ENCODE measurements at regions not wholly inside any gene's neighbourhood (a gene's known extent, or its start where the extent isn't known, plus 50 kb on each side); places are given as distances from the start of the nearest gene placed in this dataset.

DNA sequence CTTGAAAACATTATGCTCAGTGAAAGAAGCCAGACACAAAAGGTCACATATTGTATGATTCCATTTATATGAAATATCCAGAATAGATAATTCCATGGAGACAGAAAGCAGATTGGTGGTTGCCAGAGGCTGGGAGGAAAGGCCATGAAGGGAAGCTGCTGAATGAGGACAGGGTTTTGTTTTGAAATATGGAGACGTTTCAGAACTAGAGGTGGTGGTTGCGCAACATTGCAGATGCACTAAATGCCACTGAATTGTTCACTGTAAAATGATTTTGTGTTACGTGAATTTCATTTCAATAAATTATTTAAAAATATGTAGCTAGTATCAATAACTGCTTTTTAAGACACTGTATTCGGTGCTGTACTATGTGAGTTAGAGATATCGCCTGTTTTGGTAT is 101.7 kb upstream of the ZNF236 start:
- intact Hi-C loops (cut with DNase I), result no loop called here
- Histone ChIP-seq H3K4me3 (no peak overlapping the region), H3K36me3 (replicated peaks in 1 of 2) (no peaks in the 10 kb centered on the region), H3K27ac (no peak overlapping the region), H3K27me3 (no peaks in the 10 kb centered on the region), H3K9me3 (replicated peaks in 1 of 3) (no peaks in the 10 kb centered on the region), H3K4me1 (replicated peaks in 1 of 2) (no peaks in the 10 kb centered on the region)
- 66 to 72% (median 68%) methylated on average over 5 of the region's 5 CpGs for WGBS, 4 donors
- peak in 3 of 7 donors; percentile 37 to 45 (median 39) for DNase-seq
- TF ChIP-seq POLR2A (IDR thresholded peaks at IDR 0.05) (no peak), CTCF (IDR thresholded peaks at IDR 0.05) (no peak)

GRCh38 chr18:76715012-76715610 is 107.2 kb upstream of the ZNF236 start:
- Histone ChIP-seq H3K4me1 (replicated peaks in 1 of 2) (no peaks in the 10 kb centered on the region), H3K9me3 (replicated peaks in 1 of 3) (no peaks in the 10 kb centered on the region), H3K4me3 (no peak overlapping the region), H3K27me3 (no peaks in the 10 kb centered on the region), H3K27ac (no peak overlapping the region), H3K36me3 (replicated peaks in 1 of 2) (no peaks in the 10 kb centered on the region)
- TF ChIP-seq CTCF (IDR thresholded peaks at IDR 0.05) (no peak), POLR2A (IDR thresholded peaks at IDR 0.05) (no peak)
- intact Hi-C loops (cut with DNase I), result no loop called here
- 86 to 94% (median 87%) methylated on average over 15 to 16 of the region's 16 CpGs for WGBS, 4 donors
- DNase-seq, result peak in 1 of 7 donors; percentile 15

DNA sequence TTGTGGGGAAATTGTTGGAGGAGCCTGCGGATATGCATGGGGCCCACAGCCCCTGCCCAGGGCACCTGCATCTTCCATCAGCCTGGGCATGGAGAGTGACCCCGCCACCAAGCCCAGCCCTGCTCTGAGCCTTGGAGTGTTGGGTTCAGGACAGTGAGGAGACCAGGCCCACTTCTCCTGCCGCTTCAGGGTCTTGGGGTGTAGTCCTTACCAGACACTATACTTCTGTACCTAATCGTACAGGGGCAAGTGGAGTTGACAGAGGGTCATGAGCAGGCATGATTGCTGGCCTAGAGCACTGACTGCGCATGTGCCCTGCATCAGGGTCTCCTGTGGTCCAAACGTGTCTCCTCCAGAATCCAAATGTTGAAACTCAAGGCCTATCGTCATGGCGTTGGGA is 108.9 kb upstream of the ZNF236 start:
- no peaks in the 10 kb centered on the region for H3K4me1 ChIP-seq (replicated peaks in 1 of 2)

DNA sequence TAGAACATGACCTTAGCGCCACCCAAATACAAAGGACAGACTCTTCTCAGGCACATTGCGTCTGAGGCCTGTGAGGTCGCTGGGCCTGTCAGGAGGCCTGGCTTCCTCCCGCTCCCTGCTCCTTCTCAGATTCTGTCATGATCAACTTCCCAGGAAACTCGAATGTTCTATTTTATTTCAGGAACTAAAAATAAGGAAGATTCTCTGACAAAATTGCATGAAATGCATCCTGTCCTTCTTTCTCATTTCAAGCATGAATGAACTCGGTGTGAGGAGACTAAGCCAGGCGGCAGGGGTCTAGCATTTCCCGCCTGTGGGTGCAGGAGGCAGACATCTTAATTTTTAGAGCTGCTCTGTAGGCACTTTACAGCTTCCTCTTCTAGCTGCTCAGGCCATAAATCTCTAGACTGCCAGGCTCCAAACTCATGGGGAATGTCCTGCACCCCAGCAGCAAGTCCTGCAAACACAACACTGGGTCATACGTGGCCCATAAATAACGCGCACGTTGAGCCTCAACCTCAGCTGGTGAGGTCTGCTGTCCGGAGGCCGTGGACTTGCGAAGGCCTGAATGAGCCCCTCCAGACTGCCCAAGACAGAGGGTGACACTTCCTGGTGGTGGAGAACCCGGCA is 109.7 kb upstream of the ZNF236 start:
- DNase-seq, result peak in 1 of 7 donors; percentile 29
- H3K27ac ChIP-seq, result no peak overlapping the region
- no peak overlapping the region for H3K4me3 ChIP-seq
- H3K9me3 ChIP-seq (replicated peaks in 1 of 3), result no peaks in the 10 kb centered on the region
- H3K36me3 ChIP-seq (replicated peaks in 1 of 2), result no peaks in the 10 kb centered on the region
- TF ChIP-seq CTCF (IDR thresholded peaks at IDR 0.05) (no peak), POLR2A (IDR thresholded peaks at IDR 0.05) (no peak)
- intact Hi-C loops (cut with DNase I), result no loop called here
- H3K27me3 ChIP-seq, result no peaks in the 10 kb centered on the region
- H3K4me1 ChIP-seq (replicated peaks in 1 of 2), result no peaks in the 10 kb centered on the region
- WGBS, 4 donors, result 74 to 89% (median 81%) methylated on average over 13 to 16 of the region's 16 CpGs

More for the DNA sequence above, 108.9 kb upstream of the ZNF236 start:
- intact Hi-C loops (cut with DNase I), result no loop called here
- no peak overlapping the region for H3K27ac ChIP-seq
- no peak overlapping the region for H3K4me3 ChIP-seq
- H3K36me3 ChIP-seq (replicated peaks in 1 of 2), result no peaks in the 10 kb centered on the region
- H3K27me3 ChIP-seq, result no peaks in the 10 kb centered on the region
- no peak for TF ChIP-seq POLR2A (IDR thresholded peaks at IDR 0.05)
- no peak for TF ChIP-seq CTCF (IDR thresholded peaks at IDR 0.05)
- peak in 1 of 7 donors; percentile 17 for DNase-seq
- 89 to 94% (median 93%) methylated on average over 2 to 8 of the region's 8 CpGs for WGBS, 4 donors
- no peaks in the 10 kb centered on the region for H3K9me3 ChIP-seq (replicated peaks in 1 of 3)

Measured in adrenal gland (tissue), 9 donors.